ENCODE measurements at regions not wholly inside any gene's neighbourhood (a gene's known extent, or its start where the extent isn't known, plus 50 kb on each side); places are given as distances from the start of the nearest gene placed in this dataset.
A peak's percentile ranks its signal among the peaks of the same experiment; 100 is the strongest.

DNA sequence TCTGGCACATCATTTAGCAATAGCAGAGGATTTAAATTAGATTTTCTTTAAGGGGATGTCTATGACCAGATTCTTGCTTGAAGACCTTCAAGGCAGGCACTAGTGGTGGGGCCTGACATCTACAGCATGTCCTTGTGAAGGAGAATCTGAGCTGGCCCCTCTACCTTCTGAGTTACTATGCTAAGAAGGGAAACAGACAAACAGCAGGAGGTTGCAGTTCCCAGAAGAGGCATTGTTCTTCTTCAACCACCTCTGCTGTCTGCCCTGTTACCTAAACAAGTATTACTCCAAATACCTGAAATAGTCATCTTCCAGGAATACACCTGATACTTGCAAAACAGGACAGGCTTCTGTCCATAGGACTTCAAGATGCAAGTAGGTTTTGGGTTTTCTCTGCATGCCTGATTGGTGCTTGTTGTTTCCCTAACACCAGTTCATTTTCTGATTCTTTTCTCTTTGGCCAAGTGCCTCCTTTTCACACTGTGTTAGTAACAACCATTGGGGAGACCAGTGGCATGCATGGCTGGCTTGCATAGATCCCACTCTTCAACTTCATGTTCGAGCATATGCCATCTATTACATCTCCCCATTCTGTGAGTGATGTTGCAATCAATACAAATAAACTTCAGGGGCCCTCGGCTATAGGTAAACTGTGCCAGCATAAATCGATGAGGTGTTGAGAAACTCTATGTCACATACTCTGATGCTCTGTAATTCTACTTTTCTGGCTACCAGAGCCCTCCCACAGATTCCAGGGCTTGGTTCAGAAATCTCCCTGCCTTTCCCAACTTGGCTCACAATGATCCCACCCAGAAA is 93.0 kb upstream of the DUSP10 start:
- Mint-ChIP-seq H3K27ac (no peak overlapping the region), H3K4me3 (no peak overlapping the region), H3K36me3 (ENCODE audit: low read depth) (no peaks in the 10 kb centered on the region), H3K9me3 (no peaks in the 10 kb centered on the region), H3K27me3 (no peaks in the 10 kb centered on the region), H3K4me1 (peaks cover 38% of the 10 kb centered on the region)
- ChIA-PET CTCF (no interaction called here), POLR2A (no interaction called here)
- TF ChIP-seq, protein P1, sequence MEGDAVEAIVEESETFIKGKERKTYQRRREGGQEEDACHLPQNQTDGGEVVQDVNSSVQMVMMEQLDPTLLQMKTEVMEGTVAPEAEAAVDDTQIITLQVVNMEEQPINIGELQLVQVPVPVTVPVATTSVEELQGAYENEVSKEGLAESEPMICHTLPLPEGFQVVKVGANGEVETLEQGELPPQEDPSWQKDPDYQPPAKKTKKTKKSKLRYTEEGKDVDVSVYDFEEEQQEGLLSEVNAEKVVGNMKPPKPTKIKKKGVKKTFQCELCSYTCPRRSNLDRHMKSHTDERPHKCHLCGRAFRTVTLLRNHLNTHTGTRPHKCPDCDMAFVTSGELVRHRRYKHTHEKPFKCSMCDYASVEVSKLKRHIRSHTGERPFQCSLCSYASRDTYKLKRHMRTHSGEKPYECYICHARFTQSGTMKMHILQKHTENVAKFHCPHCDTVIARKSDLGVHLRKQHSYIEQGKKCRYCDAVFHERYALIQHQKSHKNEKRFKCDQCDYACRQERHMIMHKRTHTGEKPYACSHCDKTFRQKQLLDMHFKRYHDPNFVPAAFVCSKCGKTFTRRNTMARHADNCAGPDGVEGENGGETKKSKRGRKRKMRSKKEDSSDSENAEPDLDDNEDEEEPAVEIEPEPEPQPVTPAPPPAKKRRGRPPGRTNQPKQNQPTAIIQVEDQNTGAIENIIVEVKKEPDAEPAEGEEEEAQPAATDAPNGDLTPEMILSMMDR (IDR thresholded peaks at IDR 0.05): no peak
- ATAC-seq (ENCODE audit: low read depth): no peak
- no peak for DNase-seq
- intact Hi-C loops (cut with micrococcal nuclease): no loop called here

DNA sequence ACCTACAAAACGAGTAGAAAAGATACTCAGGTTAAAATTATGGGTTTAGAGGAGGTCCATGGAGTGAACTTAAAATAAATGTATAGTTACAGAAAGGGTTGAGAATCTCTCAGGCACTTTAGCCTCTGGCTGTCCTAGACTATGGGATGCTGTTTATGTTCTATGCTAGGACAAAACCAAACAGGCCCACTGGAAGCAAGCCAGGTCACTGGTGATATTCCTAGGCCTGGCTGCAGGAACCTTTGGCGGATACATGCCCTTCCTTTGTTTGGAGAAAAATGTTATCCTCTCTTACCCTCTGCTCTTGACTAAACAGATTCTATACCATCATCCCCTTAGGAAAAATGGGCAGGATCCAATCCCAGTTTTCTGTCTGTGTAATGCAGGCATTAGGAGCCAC is 90.7 kb upstream of the DUSP10 start:
- no peak overlapping the region for H3K27ac Mint-ChIP-seq
- no peak for ATAC-seq (ENCODE audit: low read depth)
- H3K27me3 Mint-ChIP-seq: no peaks in the 10 kb centered on the region
- H3K36me3 Mint-ChIP-seq (ENCODE audit: low read depth): no peaks in the 10 kb centered on the region
- CTCF ChIA-PET: no interaction called here
- H3K4me1 Mint-ChIP-seq: peaks cover 36% of the 10 kb centered on the region
- POLR2A ChIA-PET: no interaction called here
- intact Hi-C loops (cut with micrococcal nuclease): no loop called here
- H3K4me3 Mint-ChIP-seq: no peak overlapping the region
- H3K9me3 Mint-ChIP-seq: no peaks in the 10 kb centered on the region
- TF ChIP-seq, protein P1 (IDR thresholded peaks at IDR 0.05): no peak
- DNase-seq: no peak

DNA sequence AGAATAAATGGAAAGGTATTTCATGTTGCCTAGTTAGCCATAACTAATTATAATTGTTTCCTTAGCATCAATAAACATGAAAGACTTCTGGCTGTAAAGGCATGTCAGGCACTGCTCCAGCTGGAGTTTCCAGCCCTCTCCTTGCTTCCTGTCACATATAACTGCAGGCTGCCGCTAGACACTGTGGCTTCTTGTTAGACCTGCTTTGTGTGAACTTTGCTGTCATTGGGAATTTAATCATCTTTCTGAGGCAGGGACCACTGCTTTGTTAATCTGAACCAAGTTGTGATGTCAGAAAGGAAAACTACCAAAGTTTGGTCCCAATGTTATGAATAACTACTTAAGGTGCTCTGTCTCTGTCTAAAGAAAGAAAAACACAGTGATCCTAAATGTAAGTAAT is 90.3 kb upstream of the DUSP10 start:
- Mint-ChIP-seq H3K4me3 (no peak overlapping the region), H3K36me3 (ENCODE audit: low read depth) (no peaks in the 10 kb centered on the region), H3K4me1 (peaks cover 37% of the 10 kb centered on the region), H3K9me3 (no peaks in the 10 kb centered on the region), H3K27ac (peak overlapping the region; percentile 27), H3K27me3 (no peaks in the 10 kb centered on the region)
- ATAC-seq (ENCODE audit: low read depth) (no peak), DNase-seq (no peak)
- ChIA-PET CTCF (no interaction called here), POLR2A (interaction anchor here (0.6 kb wide), 1 partner anchor 81 kb away, joined by 3 read pairs; no protein-coding TSS in a partner anchor)
- intact Hi-C loops (cut with micrococcal nuclease): no loop called here
- TF ChIP-seq, protein P1 (IDR thresholded peaks at IDR 0.05): no peak

DNA sequence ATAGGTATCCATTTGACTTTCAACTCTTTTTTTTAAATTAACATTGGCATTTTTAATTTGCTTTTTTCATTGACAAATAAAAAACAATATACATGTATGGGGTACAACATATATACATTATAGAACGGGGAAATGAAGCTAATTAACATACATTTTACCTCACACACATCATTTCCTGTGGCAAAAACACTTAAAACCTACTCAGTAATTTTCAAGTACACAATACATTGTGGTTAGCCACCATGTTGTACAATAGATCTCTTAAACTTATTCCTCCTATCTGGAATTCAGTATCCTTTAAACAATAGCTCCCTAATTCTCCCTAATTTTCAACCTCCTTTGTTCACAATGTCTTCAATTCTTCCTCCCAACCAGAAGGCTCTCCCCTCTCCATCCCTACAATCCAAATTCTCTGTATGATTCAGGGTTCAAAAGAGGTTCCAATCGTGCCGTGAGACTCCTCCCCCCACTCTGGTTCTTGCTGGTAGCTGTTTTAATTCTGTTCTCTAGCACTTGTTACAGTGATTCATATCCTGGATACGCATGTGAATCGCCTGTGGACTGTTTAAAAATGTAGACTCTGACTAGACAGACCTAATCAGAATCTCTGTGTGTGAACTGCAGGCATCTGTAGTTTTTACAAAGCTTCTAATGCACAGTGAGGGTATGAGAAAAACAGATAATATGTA is 87.6 kb upstream of the DUSP10 start:
- Mint-ChIP-seq H3K9me3 (no peaks in the 10 kb centered on the region), H3K4me3 (peak overlapping the region; percentile 66), H3K36me3 (ENCODE audit: low read depth) (no peaks in the 10 kb centered on the region), H3K4me1 (peaks cover 58% of the 10 kb centered on the region), H3K27ac (peak overlapping the region; percentile 90), H3K27me3 (no peaks in the 10 kb centered on the region)
- DNase-seq (no peak), ATAC-seq (ENCODE audit: low read depth) (peak; percentile 64)
- TF ChIP-seq, protein P1 (IDR thresholded peaks at IDR 0.05): no peak
- CTCF ChIA-PET: interaction anchor here (0.9 to 1.6 kb wide), 2 partner anchors 11 to 87 kb away, joined by 3 to 4 read pairs; partner anchors contain the start of gene DUSP10
- POLR2A ChIA-PET: interaction anchor here (1.0 to 3.7 kb wide), 8 partner anchors 10 to 88 kb away, joined by 3 to 37 read pairs (median 14); partner anchors contain the start of gene DUSP10
- intact Hi-C loops (cut with micrococcal nuclease): loop anchor here (1.0 kb wide), 1 partner anchor 9 kb away; no protein-coding TSS in a partner anchor

DNA sequence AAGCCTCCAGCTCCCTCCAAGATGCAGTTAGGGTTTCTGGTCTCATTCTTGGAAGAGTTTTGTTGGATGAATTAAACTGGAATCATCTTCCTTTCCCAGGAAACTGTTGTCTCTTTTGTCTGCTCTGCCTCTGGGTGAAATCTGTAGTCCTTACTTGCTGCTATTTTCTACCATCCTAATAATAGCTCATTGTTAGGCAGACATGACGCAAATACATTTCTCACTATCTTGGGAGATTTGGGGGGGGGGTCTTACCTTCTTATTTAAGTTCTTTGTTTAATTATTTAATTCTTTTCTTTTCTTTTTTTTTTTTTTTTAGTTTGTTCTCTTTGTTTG is 85.4 kb upstream of the DUSP10 start:
- no peak for DNase-seq
- POLR2A ChIA-PET: interaction anchor here (0.6 to 3.7 kb wide), 8 partner anchors 11 to 157 kb away, joined by 3 to 37 read pairs (median 8); partner anchors contain the start of gene DUSP10
- no peaks in the 10 kb centered on the region for H3K36me3 Mint-ChIP-seq (ENCODE audit: low read depth)
- no peaks in the 10 kb centered on the region for H3K9me3 Mint-ChIP-seq
- no peak overlapping the region for H3K4me3 Mint-ChIP-seq
- intact Hi-C loops (cut with micrococcal nuclease): no loop called here
- H3K27ac Mint-ChIP-seq: peak overlapping the region; percentile 65
- no peaks in the 10 kb centered on the region for H3K27me3 Mint-ChIP-seq
- CTCF ChIA-PET: interaction anchor here (0.9 to 1.9 kb wide), 3 partner anchors 11 to 48 kb away, joined by 3 to 5 read pairs (median 4); no protein-coding TSS in a partner anchor
- no peak for ATAC-seq (ENCODE audit: low read depth)
- TF ChIP-seq, protein P1 (IDR thresholded peaks at IDR 0.05): no peak
- H3K4me1 Mint-ChIP-seq: peaks cover 77% of the 10 kb centered on the region
